ENCODE measurements at regions not wholly inside any gene's neighbourhood (a gene's known extent, or its start where the extent isn't known, plus 50 kb on each side); places are given as distances from the start of the nearest gene placed in this dataset.

GRCh38 chr2:21468624-21469023 lies 344.9 kb downstream of the TDRD15 start:
- TF ChIP-seq CTCF (IDR thresholded peaks at IDR 0.05; ENCODE audit: low read depth, low read length, poor library complexity, severe bottlenecking) (no peak), EZH2phosphoT487 (IDR thresholded peaks at IDR 0.05; ENCODE audit: borderline replicate concordance, low read length) (no peak)
